ENCODE measurements at regions not wholly inside any gene's neighbourhood (a gene's known extent, or its start where the extent isn't known, plus 50 kb on each side); places are given as distances from the start of the nearest gene placed in this dataset.

DNA sequence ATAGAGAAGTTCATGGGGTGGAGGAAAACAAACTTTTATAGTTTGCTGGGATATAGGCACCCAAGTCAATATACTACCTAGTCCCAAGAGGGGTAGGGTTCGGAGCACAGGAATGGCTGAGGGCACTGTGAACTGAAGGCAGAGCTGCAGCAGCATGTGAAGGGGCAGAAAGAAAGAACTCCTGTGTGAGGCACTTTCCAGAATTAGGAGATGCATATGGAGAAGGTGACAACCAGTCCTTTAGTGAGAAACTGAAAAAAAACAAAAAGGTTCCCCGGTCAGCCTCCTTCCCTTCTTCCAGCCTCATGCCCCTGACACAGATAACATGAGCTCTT lies 429.1 kb downstream of the DSC3 start:
- TF ChIP-seq CTCF (IDR thresholded peaks at IDR 0.05; ENCODE audit: insufficient read depth, low read length), result no peak
- no peak for TF ChIP-seq POLR2AphosphoS5 (IDR thresholded peaks at IDR 0.05; ENCODE audit: low read depth)
- no peak for TF ChIP-seq REST (IDR thresholded peaks at IDR 0.05; ENCODE audit: insufficient replicate concordance, low read depth)
- no peak for TF ChIP-seq GABPA (IDR thresholded peaks at IDR 0.05; ENCODE audit: low read depth)
- no peak for TF ChIP-seq SPI1 (IDR thresholded peaks at IDR 0.05; ENCODE audit: borderline replicate concordance, low read depth)
